ENCODE measurements at regions not wholly inside any gene's neighbourhood (a gene's known extent, or its start where the extent isn't known, plus 50 kb on each side); places are given as distances from the start of the nearest gene placed in this dataset.

GRCh38 chr2:64324746-64325410 lies 129.1 kb upstream of the LGALSL start:
- no peak overlapping the region for H3K4me3 ChIP-seq
- peaks cover 0 to 16% (median 5%) of the 10 kb centered on the region in 5 donors for H3K4me1 ChIP-seq (ENCODE audit: control insufficient read depth in 5 of 5, insufficient read depth in 5 of 5, low read length in 5 of 5)
- H3K27me3 ChIP-seq (ENCODE audit: control insufficient read depth in 3 of 3, insufficient read depth in 3 of 3, low read length in 2 of 3): no peaks in the 10 kb centered on the region
- H3K27ac ChIP-seq (ENCODE audit: low read depth in 1 of 2, low read length in 1 of 2): no peak overlapping the region
- TF ChIP-seq CTCF (IDR thresholded peaks at IDR 0.05; ENCODE audit: control extremely low read depth, extremely low read depth): no peak
- H3K9me3 ChIP-seq (ENCODE audit: control insufficient read depth in 4 of 4, insufficient read depth in 3 of 4, low read length in 3 of 4): peaks cover 0 to 6% (median 0%) of the 10 kb centered on the region in 4 donors
- H3K36me3 ChIP-seq (ENCODE audit: control insufficient read depth in 4 of 4, insufficient read depth in 4 of 4, low read length in 4 of 4): no peaks in the 10 kb centered on the region
- WGBS, 2 donors: 93% methylated on average over 10 of the region's 10 CpGs
- ATAC-seq (ENCODE audit: insufficient read depth, low FRiP score): no peak
- DNase-seq: no peak
- H3K9ac ChIP-seq (ENCODE audit: insufficient read depth in 1 of 2, low read length in 2 of 2): no peak overlapping the region

- Histone ChIP-seq H3K27ac (ENCODE audit: low read depth in 1 of 2, low read length in 1 of 2) (no peak overlapping the region), H3K27me3 (ENCODE audit: control insufficient read depth in 3 of 3, insufficient read depth in 3 of 3, low read length in 2 of 3) (no peaks in the 10 kb centered on the region), H3K9ac (ENCODE audit: insufficient read depth in 1 of 2, low read length in 2 of 2) (no peak overlapping the region), H3K4me3 (no peak overlapping the region), H3K9me3 (ENCODE audit: control insufficient read depth in 4 of 4, insufficient read depth in 3 of 4, low read length in 3 of 4) (peaks cover 0 to 5% (median 0%) of the 10 kb centered on the region in 4 donors), H3K36me3 (ENCODE audit: control insufficient read depth in 4 of 4, insufficient read depth in 4 of 4, low read length in 4 of 4) (no peaks in the 10 kb centered on the region), H3K4me1 (ENCODE audit: control insufficient read depth in 5 of 5, insufficient read depth in 5 of 5, low read length in 5 of 5) (peaks cover 0 to 16% (median 5%) of the 10 kb centered on the region in 5 donors)
- no peak for DNase-seq
- no peak for TF ChIP-seq CTCF (IDR thresholded peaks at IDR 0.05; ENCODE audit: control extremely low read depth, extremely low read depth)
- no peak for ATAC-seq (ENCODE audit: insufficient read depth, low FRiP score)
These were observed 128.5 kb upstream of the LGALSL start for GRCh38 chr2:64325477-64325851.

GRCh38 chr2:64325852-64326577 lies 127.9 kb upstream of the LGALSL start:
- Histone ChIP-seq H3K9ac (ENCODE audit: insufficient read depth in 1 of 2, low read length in 2 of 2) (no peak overlapping the region), H3K4me1 (ENCODE audit: control insufficient read depth in 5 of 5, insufficient read depth in 5 of 5, low read length in 5 of 5) (peaks cover 2 to 18% (median 6%) of the 10 kb centered on the region in 5 donors), H3K36me3 (ENCODE audit: control insufficient read depth in 4 of 4, insufficient read depth in 4 of 4, low read length in 4 of 4) (no peaks in the 10 kb centered on the region), H3K27ac (ENCODE audit: low read depth in 1 of 2, low read length in 1 of 2) (no peak overlapping the region), H3K9me3 (ENCODE audit: control insufficient read depth in 4 of 4, insufficient read depth in 3 of 4, low read length in 3 of 4) (no peaks in the 10 kb centered on the region), H3K27me3 (ENCODE audit: control insufficient read depth in 3 of 3, insufficient read depth in 3 of 3, low read length in 2 of 3) (no peaks in the 10 kb centered on the region), H3K4me3 (no peak overlapping the region)
- ATAC-seq (ENCODE audit: insufficient read depth, low FRiP score) (no peak), DNase-seq (no peak)
- TF ChIP-seq CTCF (IDR thresholded peaks at IDR 0.05; ENCODE audit: control extremely low read depth, extremely low read depth): no peak
- 88 to 89% methylated on average over 8 of the region's 8 CpGs for WGBS, 2 donors
